DMS153 (cell line): ENCODE measurements at regions not wholly inside any gene's neighbourhood (a gene's known extent, or its start where the extent isn't known, plus 50 kb on each side); places are given as distances from the start of the nearest gene placed in this dataset.
"Not testable (repeated sequence)": the region's sequence is repeated elsewhere in the genome, so short reads cannot be mapped to it uniquely, and the experiment has no call there.

Experiments
- DNase-seq: peaks from one replicate; lab custom pipeline; 2025; lab: John Stamatoyannopoulos, UW

GRCh38 chr13:34360702-34361101 is 542.8 kb downstream of the RFC3 start:
- no peak for DNase-seq

GRCh38 chr13:34361560-34361959 is 543.6 kb downstream of the RFC3 start:
- DNase-seq = no peak

- DNase-seq = no peak
Measured at GRCh38 chr13:34363266-34363665, 545.3 kb downstream of the RFC3 start.

- DNase-seq = no peak
Measured at GRCh38 chr13:34364633-34365032, 546.7 kb downstream of the RFC3 start.

DNA sequence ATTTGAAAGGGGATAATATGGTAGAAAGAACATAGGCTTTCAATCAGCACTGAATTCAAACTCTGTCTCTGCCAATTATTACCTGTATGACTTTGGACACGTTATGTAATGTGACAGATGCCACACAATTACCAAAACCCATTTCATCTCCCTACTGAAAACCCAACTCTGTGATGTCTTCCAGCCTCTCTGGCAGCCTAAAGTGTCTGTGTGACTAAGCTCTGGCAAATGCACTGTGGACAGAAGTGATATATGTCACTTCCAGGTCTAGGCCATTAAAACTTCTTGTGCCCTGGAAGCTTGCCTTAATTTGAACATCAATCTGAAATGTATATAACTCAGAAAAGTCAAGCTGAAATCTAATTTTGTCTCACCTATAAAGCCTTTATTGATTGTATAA is 552.0 kb downstream of the RFC3 start:
- no peak for DNase-seq

GRCh38 chr13:34371108-34371507 is 553.2 kb downstream of the RFC3 start:
- DNase-seq = no peak

DNA sequence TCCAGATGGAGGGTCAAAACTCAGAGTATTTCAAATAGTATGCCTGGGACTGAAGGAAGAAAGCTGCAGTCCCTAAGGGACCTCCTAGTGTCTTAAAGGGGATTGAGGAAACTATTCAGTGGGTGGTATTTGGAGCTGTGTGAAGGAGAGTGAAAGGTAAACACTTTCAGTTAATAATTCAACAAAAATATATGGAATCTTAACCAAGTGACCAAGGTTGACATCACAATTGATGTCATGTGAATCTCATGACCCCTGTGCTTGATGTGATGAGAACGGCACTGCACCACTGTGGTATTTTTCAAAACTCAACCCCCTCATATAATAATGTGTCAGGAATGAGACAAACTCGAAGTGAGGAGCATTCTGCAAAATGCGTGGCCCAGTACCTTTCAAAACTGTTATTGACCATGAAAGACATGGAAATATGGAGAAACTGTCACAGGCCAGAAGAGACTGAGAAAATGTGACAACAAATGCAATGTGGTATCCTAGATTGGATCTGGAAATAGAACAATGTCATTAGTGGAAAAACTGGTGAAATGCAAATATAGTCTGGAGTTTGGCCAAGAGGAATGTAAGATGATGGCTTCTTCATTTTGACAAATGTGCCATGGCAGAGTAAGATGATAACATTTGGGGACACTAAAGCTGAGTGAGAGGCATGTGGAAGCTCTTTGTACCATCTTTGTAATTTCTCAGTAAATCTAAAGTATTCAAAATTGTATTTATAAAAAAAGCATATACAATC is 553.9 kb downstream of the RFC3 start:
- no peak for DNase-seq

GRCh38 chr13:34372581-34372980 is 554.6 kb downstream of the RFC3 start:
- DNase-seq = no peak

- no peak for DNase-seq
Measured at GRCh38 chr13:34376483-34376882, 558.5 kb downstream of the RFC3 start.

DNA sequence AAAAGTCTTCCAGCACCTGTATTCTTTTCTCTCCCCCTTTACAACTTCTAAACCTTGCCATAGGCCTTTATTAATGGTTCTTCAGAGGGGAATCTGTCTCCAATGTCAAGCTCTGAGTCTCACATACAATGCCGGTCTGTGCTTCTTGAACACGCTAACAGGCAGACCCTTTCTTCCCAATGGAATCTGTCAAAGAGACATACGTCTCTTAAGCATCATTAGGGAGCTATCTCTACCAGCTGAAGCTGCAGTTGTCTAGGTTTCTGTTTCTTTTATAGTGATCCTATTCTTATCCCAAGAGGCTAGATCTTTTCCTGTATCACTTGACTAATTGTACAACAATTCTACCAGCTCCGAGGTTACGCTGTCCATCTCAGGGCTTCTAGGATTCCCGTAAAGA is 560.8 kb upstream of the NBEA start:
- DNase-seq = no peak

DNA sequence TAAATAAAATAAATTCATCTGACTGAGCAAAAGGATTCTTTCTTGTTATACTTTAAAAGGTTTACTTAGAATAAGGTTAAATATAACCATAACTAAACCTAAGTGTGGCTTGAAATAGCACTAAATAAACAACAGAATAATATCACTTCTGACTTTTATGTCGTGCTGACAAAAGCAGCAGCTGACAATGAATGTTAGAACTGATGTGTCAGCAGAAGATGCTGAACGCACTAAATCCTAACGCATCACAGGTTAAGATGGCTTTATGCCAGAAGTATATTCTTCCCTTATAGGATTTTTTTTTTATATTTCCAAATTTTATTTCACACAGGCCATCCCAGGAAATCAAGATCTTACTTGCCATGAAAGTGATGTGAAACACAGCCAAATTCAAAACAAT is 558.3 kb upstream of the NBEA start:
- DNase-seq = no peak

DNA sequence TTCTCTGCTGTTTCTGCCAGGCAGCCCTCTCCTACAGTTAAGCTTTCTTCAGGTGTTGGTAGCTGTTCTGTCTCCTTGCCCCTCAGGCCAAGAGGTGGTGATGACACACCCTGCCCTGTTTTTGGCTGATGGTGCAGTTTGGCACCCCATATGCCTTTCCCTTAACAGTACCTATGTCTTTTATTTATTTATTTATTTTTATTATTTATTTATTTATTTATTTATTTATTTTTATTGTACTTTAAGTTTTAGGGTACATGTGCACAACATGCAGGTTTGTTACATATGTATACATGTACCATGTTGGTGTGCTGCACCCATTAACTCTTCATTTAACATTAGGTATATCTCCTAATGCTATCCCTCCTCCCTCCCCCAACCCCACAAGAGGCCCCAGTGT is 555.8 kb upstream of the NBEA start:
- DNase-seq = not testable (repeated sequence)

GRCh38 chr13:34391076-34391475 is 551.0 kb upstream of the NBEA start:
- no peak for DNase-seq

DNA sequence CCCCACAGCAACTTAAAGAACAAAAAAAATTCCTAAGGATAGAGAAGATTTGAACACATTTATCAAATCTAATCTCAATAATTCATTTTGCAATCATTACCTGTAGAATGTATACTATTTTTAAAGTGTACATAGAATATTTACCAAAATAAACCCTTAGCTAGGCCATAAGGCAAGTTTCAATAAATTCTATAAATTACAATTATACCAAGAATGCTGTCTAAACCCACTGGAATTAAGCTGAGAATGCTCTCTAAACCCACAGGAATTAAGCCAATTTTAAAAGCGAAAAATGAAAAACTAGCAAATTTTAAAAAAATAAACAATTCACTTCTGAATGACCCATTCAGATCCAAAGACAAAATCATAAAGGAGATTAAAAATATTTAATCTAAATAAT is 540.4 kb upstream of the NBEA start:
- DNase-seq = no peak

DNA sequence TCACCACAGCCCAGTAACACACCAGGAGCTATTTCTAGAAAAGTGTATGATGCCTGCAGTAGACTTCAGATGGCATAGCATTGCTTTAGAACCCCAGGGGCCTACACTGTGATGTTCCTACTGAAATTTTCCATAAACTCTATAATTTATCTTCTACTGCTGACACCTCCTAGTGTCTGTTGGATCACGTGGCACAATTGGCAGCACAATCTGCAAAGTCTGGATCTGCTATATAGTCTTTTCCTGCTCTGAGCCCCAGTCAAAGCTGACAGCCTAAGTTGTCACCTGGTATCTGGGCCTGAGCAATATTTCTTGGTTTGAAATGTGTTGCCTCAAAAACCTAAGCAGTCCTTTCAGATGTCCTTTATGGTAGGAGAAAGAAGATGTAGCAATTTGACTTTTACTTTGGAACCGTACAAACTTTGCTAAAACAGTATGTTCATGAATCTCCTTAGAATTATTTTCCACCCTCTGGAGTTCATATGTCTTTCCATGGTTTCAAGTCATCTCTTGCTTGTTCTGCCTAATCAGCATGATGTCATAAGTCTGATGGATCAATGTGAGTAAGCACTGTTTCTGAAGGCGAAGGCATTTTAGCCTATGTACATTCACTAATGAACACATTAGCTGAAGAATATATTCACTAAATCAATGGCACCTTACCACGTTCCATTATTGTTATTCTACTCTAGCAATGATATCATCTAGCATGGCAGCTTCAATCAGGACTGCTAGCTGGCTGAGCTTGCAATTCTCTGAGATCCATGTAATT is 536.5 kb upstream of the NBEA start:
- DNase-seq = no peak

GRCh38 chr13:34408640-34409039 is 533.4 kb upstream of the NBEA start:
- DNase-seq = no peak

DNA sequence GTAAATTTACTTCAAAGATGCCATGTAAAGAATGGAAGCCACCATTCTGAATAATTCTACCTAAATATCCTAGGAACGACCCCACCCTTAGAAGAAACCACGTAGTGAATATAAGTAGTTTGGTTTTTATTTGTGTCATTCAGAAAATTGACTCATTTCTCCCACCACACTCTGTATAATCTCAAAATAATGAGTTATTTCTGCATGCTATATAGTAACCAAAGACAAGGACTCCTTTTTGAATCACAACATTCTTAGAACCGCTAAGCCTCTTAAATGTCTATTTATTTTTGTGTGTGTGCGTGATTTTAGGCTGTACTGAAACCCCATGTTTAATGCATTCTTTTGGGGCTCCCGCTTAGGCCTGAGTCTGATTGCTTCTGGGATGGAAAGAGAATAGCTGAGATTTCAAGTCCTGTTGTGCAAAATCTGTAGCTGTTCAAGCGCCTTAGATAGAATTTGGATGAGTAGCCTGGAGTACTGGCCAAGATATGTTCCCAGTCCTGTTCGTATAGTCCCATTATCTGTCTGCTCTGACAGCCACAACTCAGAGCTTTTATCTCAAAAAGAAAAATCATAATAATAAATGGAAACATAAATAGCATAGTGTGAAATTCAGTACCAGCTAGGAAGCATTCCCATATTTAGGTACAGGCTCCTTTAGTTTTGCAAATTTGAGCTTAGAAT is 532.4 kb upstream of the NBEA start:
- DNase-seq = no peak

DNA sequence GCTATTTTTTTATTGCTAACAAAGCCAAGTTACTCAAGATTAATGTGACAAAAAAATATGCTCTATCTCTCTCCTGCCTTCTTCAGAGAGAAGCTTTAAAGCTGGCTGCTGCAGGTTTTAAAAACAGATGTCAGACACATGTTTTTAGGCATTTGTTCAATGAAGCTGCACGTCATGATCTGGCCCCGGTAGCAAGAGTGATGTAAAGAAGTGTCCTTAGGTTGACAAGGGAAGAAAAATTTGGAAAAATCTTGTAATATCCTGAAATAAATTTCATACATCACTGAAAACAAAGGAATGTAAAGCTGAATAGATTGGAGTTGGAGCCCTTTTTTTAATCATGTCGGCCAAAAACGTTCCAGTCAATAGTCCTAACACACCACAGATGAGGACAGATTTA is 531.4 kb upstream of the NBEA start:
- DNase-seq = no peak

DNA sequence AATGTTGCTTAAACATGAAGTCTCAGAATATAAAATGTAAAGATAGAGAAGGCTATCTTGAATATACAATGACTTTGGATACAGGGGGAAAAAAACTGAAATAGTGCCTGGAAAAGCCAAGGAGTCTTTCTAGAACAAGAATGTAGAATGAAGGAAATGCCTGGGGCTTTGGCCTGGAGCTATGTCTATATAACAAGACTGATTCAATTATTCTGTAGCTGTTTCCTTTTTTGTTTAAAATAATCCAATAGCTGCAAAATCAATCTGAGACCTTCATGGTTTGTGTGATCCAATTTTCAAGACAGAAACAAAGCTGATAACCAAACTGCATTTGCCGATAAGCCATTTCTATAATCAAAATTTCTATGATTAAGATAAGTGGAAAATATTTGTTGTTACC is 530.9 kb upstream of the NBEA start:
- no peak for DNase-seq

- peak; percentile 53 for DNase-seq
Measured at GRCh38 chr13:34411894-34412293, 530.2 kb upstream of the NBEA start.

DNA sequence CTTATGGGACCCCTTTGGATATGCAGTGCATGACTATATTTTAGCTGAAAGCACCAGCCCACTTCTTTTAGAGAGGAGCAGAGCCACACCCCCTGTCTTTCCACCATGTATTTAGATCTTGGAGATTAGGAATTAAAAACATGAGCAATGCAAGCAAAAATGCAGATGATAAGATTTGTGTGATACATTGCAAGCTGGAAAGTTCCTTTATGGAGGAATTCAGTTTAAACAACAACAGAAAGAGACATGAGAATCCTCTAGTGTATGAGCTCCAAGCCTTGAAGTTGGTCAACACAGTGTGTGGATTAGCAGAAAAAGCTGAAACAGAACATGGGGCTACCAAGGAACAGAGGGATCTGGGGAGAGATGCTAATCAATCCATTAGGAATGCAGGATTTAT is 529.8 kb upstream of the NBEA start:
- DNase-seq = no peak

GRCh38 chr13:34412817-34413375 is 529.2 kb upstream of the NBEA start:
- DNase-seq = no peak
